ENCODE measurements at regions not wholly inside any gene's neighbourhood (a gene's known extent, or its start where the extent isn't known, plus 50 kb on each side); places are given as distances from the start of the nearest gene placed in this dataset.

GRCh38 chr5:21237461-21237860 is 1249.5 kb upstream of the CDH18 start:
- Histone ChIP-seq H3K9me3 (ENCODE audit: control insufficient read depth, insufficient read depth, low read depth, low read length) (no peaks in the 10 kb centered on the region), H3K36me3 (ENCODE audit: control insufficient read depth in 2 of 2, insufficient read depth in 1 of 2, low read length in 2 of 2) (no peaks in the 10 kb centered on the region), H3K4me1 (ENCODE audit: control insufficient read depth, insufficient read depth, low read length) (no peaks in the 10 kb centered on the region), H3K4me3 (ENCODE audit: low read depth, low read length) (no peak overlapping the region), H3K27ac (ENCODE audit: extremely low read depth, low read depth, low read length) (no peak overlapping the region)
- POLR2A ChIA-PET: no interaction called here
- CTCF ChIA-PET: interaction anchor here (0.6 to 0.7 kb wide), 4 partner anchors 17 to 749 kb away, joined by 3 to 4 read pairs (median 3); no protein-coding TSS in a partner anchor
- no peak for TF ChIP-seq ZNF76 (tag by site-specific recombination; IDR thresholded peaks at IDR 0.05; ENCODE audit: borderline replicate concordance, low read depth)
- no peak for TF ChIP-seq ZBTB1 (tag by site-specific recombination; IDR thresholded peaks at IDR 0.05)
- TF ChIP-seq HOXA7 (CRISPR knock-in tag; IDR thresholded peaks at IDR 0.05; ENCODE audit: borderline replicate concordance): no peak
- TF ChIP-seq, protein P1, sequence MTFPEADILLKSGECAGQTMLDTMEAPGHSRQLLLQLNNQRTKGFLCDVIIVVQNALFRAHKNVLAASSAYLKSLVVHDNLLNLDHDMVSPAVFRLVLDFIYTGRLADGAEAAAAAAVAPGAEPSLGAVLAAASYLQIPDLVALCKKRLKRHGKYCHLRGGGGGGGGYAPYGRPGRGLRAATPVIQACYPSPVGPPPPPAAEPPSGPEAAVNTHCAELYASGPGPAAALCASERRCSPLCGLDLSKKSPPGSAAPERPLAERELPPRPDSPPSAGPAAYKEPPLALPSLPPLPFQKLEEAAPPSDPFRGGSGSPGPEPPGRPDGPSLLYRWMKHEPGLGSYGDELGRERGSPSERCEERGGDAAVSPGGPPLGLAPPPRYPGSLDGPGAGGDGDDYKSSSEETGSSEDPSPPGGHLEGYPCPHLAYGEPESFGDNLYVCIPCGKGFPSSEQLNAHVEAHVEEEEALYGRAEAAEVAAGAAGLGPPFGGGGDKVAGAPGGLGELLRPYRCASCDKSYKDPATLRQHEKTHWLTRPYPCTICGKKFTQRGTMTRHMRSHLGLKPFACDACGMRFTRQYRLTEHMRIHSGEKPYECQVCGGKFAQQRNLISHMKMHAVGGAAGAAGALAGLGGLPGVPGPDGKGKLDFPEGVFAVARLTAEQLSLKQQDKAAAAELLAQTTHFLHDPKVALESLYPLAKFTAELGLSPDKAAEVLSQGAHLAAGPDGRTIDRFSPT (tag by site-specific recombination; IDR thresholded peaks at IDR 0.05): no peak
- TF ChIP-seq YY1 (tag by site-specific recombination; IDR thresholded peaks at IDR 0.05): no peak
- no peak for TF ChIP-seq ZFP3 (tag by site-specific recombination; IDR thresholded peaks at IDR 0.05; ENCODE audit: low read depth)
- TF ChIP-seq ZNF433 (tag by site-specific recombination; IDR thresholded peaks at IDR 0.05; ENCODE audit: low read depth): no peak

DNA sequence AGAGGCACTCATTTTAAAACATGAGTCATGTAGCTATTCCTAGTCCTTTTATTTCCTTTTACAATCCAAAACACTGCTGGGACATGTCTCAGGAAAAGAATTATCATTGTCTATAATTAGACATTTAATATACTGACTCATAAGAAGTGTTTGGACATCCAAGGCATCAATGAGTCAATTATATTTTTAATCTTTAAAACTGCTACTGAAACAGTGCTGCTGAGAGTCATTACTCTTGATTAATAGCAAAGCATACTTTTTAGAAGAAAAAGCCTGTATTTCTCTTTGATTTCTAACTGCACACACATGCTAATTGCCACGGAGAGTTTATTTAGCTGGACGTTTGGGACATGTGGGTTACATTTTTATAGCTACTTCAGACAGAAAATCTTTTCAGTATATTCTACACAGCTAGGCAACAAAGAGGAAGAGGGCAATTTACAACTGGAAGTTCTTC is 1249.0 kb upstream of the CDH18 start:
- no peaks in the 10 kb centered on the region for H3K4me1 ChIP-seq (ENCODE audit: control insufficient read depth, insufficient read depth, low read length)
- ChIA-PET CTCF (interaction anchor here (0.7 kb wide), 1 partner anchor 665 kb away, joined by 3 read pairs; no protein-coding TSS in a partner anchor), POLR2A (no interaction called here)
- no peaks in the 10 kb centered on the region for H3K9me3 ChIP-seq (ENCODE audit: control insufficient read depth, insufficient read depth, low read depth, low read length)
- no peak overlapping the region for H3K27ac ChIP-seq (ENCODE audit: extremely low read depth, low read depth, low read length)
- H3K36me3 ChIP-seq (ENCODE audit: control insufficient read depth in 2 of 2, insufficient read depth in 1 of 2, low read length in 2 of 2): no peaks in the 10 kb centered on the region
- no peak overlapping the region for H3K4me3 ChIP-seq (ENCODE audit: low read depth, low read length)
- no peak for TF ChIP-seq ZNF548 (tag by site-specific recombination; IDR thresholded peaks at IDR 0.05)
- TF ChIP-seq, protein P1 (tag by site-specific recombination; IDR thresholded peaks at IDR 0.05): peak; percentile 71; the same call in 1 of the 2 replicates

GRCh38 chr5:21236104-21236503 is 1248.1 kb upstream of the CDH18 start:
- Histone ChIP-seq H3K36me3 (ENCODE audit: control insufficient read depth in 2 of 2, insufficient read depth in 1 of 2, low read length in 2 of 2) (no peaks in the 10 kb centered on the region), H3K4me3 (ENCODE audit: low read depth, low read length) (no peak overlapping the region), H3K9me3 (ENCODE audit: control insufficient read depth, insufficient read depth, low read depth, low read length) (no peaks in the 10 kb centered on the region), H3K4me1 (ENCODE audit: control insufficient read depth, insufficient read depth, low read length) (no peaks in the 10 kb centered on the region), H3K27ac (ENCODE audit: extremely low read depth, low read depth, low read length) (no peak overlapping the region)
- ChIA-PET POLR2A (no interaction called here), CTCF (no interaction called here)
- no peak for TF ChIP-seq ZNF112 (tag by site-specific recombination; IDR thresholded peaks at IDR 0.05)
- TF ChIP-seq, protein P2, sequence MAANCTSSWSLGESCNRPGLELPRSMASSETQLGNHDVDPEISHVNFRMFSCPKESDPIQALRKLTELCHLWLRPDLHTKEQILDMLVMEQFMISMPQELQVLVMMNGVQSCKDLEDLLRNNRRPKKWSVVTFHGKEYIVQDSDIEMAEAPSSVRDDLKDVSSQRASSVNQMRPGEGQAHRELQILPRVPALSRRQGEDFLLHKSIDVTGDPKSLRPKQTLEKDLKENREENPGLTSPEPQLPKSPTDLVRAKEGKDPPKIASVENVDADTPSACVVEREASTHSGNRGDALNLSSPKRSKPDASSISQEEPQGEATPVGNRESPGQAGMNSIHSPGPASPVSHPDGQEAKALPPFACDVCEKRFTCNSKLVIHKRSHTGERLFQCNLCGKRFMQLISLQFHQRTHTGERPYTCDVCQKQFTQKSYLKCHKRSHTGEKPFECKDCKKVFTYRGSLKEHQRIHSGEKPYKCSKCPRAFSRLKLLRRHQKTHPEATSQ (tag by site-specific recombination; IDR thresholded peaks at IDR 0.05): no peak
- TF ChIP-seq ZNF157 (tag by site-specific recombination; IDR thresholded peaks at IDR 0.05): no peak
- TF ChIP-seq EGR2 (tag by site-specific recombination; IDR thresholded peaks at IDR 0.05; ENCODE audit: low read depth): no peak
- TF ChIP-seq GLIS1 (tag by site-specific recombination; IDR thresholded peaks at IDR 0.05): no peak
- TF ChIP-seq SETDB1 (IDR thresholded peaks at IDR 0.05; ENCODE audit: insufficient read length, low read length): no peak
- no peak for TF ChIP-seq ZNF391 (tag by site-specific recombination; IDR thresholded peaks at IDR 0.05; ENCODE audit: borderline replicate concordance, low read depth)
- TF ChIP-seq ZNF214 (tag by site-specific recombination; IDR thresholded peaks at IDR 0.05; ENCODE audit: borderline replicate concordance): no peak
- TF ChIP-seq, protein P3, sequence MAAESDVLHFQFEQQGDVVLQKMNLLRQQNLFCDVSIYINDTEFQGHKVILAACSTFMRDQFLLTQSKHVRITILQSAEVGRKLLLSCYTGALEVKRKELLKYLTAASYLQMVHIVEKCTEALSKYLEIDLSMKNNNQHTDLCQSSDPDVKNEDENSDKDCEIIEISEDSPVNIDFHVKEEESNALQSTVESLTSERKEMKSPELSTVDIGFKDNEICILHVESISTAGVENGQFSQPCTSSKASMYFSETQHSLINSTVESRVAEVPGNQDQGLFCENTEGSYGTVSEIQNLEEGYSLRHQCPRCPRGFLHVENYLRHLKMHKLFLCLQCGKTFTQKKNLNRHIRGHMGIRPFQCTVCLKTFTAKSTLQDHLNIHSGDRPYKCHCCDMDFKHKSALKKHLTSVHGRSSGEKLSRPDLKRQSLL (tag by site-specific recombination; IDR thresholded peaks at IDR 0.05): no peak
- TF ChIP-seq ZNF133 (tag by site-specific recombination; IDR thresholded peaks at IDR 0.05): no peak
- TF ChIP-seq, protein P4, sequence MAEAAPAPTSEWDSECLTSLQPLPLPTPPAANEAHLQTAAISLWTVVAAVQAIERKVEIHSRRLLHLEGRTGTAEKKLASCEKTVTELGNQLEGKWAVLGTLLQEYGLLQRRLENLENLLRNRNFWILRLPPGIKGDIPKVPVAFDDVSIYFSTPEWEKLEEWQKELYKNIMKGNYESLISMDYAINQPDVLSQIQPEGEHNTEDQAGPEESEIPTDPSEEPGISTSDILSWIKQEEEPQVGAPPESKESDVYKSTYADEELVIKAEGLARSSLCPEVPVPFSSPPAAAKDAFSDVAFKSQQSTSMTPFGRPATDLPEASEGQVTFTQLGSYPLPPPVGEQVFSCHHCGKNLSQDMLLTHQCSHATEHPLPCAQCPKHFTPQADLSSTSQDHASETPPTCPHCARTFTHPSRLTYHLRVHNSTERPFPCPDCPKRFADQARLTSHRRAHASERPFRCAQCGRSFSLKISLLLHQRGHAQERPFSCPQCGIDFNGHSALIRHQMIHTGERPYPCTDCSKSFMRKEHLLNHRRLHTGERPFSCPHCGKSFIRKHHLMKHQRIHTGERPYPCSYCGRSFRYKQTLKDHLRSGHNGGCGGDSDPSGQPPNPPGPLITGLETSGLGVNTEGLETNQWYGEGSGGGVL (tag by site-specific recombination; IDR thresholded peaks at IDR 0.05): no peak
- TF ChIP-seq SALL2 (tag by site-specific recombination; IDR thresholded peaks at IDR 0.05; ENCODE audit: borderline replicate concordance): no peak
- no peak for TF ChIP-seq ZNF416 (tag by site-specific recombination; IDR thresholded peaks at IDR 0.05)
- no peak for TF ChIP-seq ZNF394 (tag by site-specific recombination; IDR thresholded peaks at IDR 0.05; ENCODE audit: borderline replicate concordance)
- TF ChIP-seq SP3 (tag by site-specific recombination; IDR thresholded peaks at IDR 0.05): no peak
